ENCODE measurements at regions not wholly inside any gene's neighbourhood (a gene's known extent, or its start where the extent isn't known, plus 50 kb on each side); places are given as distances from the start of the nearest gene placed in this dataset.

DNA sequence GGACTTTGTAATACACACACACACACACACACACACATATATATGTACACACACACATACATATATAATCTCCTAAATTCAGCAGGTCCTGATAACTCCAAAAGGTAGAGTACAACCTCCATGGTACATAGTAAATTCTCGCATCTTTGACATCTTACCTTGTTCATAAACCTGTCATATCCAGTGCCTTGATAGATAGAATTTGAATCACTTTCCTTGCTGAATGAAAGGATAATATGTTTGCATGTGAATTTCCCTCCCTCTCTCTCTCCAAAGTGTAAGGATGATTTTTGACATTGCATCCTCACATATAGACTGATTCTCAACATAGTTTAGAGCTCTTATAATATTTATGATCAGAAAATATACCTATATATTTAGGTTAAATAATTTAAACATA, 567.1 kb upstream of the ADGRL2 start:
- no peak for DNase-seq (ENCODE audit: low spot score)
- in situ Hi-C loops (cut with MboI; ENCODE audit: low pct_unique_long_range_greater_than_20kb, low sequenced_read_pairs, unreplicated experiment) = no loop called here
- TF ChIP-seq, protein P1, sequence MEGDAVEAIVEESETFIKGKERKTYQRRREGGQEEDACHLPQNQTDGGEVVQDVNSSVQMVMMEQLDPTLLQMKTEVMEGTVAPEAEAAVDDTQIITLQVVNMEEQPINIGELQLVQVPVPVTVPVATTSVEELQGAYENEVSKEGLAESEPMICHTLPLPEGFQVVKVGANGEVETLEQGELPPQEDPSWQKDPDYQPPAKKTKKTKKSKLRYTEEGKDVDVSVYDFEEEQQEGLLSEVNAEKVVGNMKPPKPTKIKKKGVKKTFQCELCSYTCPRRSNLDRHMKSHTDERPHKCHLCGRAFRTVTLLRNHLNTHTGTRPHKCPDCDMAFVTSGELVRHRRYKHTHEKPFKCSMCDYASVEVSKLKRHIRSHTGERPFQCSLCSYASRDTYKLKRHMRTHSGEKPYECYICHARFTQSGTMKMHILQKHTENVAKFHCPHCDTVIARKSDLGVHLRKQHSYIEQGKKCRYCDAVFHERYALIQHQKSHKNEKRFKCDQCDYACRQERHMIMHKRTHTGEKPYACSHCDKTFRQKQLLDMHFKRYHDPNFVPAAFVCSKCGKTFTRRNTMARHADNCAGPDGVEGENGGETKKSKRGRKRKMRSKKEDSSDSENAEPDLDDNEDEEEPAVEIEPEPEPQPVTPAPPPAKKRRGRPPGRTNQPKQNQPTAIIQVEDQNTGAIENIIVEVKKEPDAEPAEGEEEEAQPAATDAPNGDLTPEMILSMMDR (IDR thresholded peaks at IDR 0.05; ENCODE audit: extremely low read depth, insufficient read depth, missing control alignments) = no peak

GRCh38 chr1:81232420-81232819, 568.3 kb upstream of the ADGRL2 start:
- no peak for DNase-seq (ENCODE audit: low spot score)
- TF ChIP-seq, protein P1 (IDR thresholded peaks at IDR 0.05; ENCODE audit: extremely low read depth, insufficient read depth, missing control alignments) = no peak
- in situ Hi-C loops (cut with MboI; ENCODE audit: low pct_unique_long_range_greater_than_20kb, low sequenced_read_pairs, unreplicated experiment) = no loop called here

- DNase-seq (ENCODE audit: low spot score) = no peak
- TF ChIP-seq, protein P1 (IDR thresholded peaks at IDR 0.05; ENCODE audit: extremely low read depth, insufficient read depth, missing control alignments) = no peak
- in situ Hi-C loops (cut with MboI; ENCODE audit: low pct_unique_long_range_greater_than_20kb, low sequenced_read_pairs, unreplicated experiment) = no loop called here
Observed at GRCh38 chr1:81231729-81232038, 569.0 kb upstream of the ADGRL2 start.

DNA sequence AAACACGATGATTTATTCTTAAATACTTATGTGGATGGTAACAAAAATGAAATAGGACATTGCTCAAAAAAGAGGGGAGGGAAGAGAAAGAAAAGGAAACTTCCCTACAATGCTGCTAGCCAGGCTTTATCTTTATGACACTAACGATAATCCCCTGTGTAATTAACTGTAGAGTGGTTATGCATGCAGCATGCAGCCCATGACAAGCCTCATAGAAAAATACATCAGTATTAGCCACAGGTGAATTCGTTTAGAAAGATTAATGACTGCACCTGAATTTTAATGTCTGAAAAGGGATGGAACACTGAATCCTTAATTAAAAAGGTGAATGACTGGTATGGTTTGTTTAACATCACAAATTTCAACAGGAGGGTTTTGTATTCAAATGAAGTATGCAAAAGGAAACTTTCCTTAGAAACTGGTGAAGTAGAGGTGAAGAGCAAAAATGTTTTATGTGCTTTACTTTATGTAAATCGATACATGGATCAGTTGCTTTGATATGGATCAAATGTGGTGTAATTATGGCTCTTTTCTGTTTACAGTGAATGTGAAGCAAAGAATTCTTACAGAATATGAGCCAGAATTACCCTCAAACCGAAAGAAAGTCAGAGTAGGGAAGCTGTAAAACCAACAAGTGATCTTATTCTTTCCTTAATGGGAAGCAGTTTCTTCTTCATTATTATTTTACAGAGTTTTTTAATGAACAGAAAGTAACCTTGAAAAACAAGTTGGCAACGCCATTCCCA, 569.6 kb upstream of the ADGRL2 start:
- DNase-seq (ENCODE audit: low spot score) = no peak
- TF ChIP-seq, protein P1 (IDR thresholded peaks at IDR 0.05; ENCODE audit: extremely low read depth, insufficient read depth, missing control alignments) = no peak
- in situ Hi-C loops (cut with MboI; ENCODE audit: low pct_unique_long_range_greater_than_20kb, low sequenced_read_pairs, unreplicated experiment) = no loop called here

DNA sequence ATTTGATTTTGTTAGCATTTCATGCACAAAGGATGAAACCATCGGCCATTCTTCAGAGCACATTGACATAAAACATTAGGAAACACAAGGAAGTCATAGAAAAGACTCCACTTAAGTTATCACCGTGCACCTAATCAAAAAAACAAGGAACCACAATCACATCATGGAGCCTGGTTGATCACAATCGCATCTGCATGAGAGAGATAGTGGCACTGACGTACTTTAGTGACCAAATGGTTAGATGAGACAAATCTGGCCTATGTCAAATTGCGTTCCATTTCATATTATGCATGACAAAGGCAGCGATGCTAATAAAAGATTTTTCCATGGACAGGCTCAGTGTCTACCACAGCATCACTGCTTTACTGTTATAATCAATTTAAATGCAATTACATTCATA, 571.8 kb upstream of the ADGRL2 start:
- TF ChIP-seq, protein P1 (IDR thresholded peaks at IDR 0.05; ENCODE audit: extremely low read depth, insufficient read depth, missing control alignments) = no peak
- in situ Hi-C loops (cut with MboI; ENCODE audit: low pct_unique_long_range_greater_than_20kb, low sequenced_read_pairs, unreplicated experiment) = no loop called here
- no peak for DNase-seq (ENCODE audit: low spot score)

DNA sequence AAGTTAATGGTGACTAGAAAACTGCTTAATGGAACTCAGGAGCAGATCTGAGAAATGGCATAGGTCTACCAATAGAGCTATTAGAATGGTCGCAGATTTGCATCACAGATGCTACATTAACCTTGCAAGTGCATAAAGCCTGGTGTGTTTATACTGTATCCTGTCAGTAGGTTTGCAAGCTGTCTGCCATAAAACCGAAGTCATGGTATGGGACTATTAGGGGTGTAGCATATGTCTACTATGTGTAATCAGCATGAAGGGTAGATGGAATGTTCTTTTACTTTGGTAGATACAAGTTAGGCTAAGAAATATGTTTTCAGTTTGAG, 574.2 kb upstream of the ADGRL2 start:
- no peak for DNase-seq (ENCODE audit: low spot score)
- in situ Hi-C loops (cut with MboI; ENCODE audit: low pct_unique_long_range_greater_than_20kb, low sequenced_read_pairs, unreplicated experiment) = no loop called here
- TF ChIP-seq, protein P1 (IDR thresholded peaks at IDR 0.05; ENCODE audit: extremely low read depth, insufficient read depth, missing control alignments) = no peak

Data from GM13977 (cell line).